ES-I3 (cell line): ENCODE measurements at regions not wholly inside any gene's neighbourhood (a gene's known extent, or its start where the extent isn't known, plus 50 kb on each side); places are given as distances from the start of the nearest gene placed in this dataset.

Experiments used
- H3K36me3 ChIP-seq: 2 replicates; pipeline ENCODE4 v1.6.1; 2013; ENCODE audit warnings: mild to moderate bottlenecking, low read length, control low read depth, moderate library complexity; ENCODE audit not compliant: insufficient read depth
- H3K4me1 ChIP-seq: 2 replicates; pipeline ENCODE4 v1.6.1; 2013; ENCODE audit warnings: mild to moderate bottlenecking, control low read depth, low read length; ENCODE audit not compliant: insufficient read depth
- H3K9ac ChIP-seq: 2 replicates; pipeline ENCODE4 v1.6.1; 2013; ENCODE audit warnings: low read depth, mild to moderate bottlenecking, low read length, moderate library complexity
- H3K9me3 ChIP-seq: 2 replicates; pipeline ENCODE4 v1.6.1; 2013; ENCODE audit warnings: mild to moderate bottlenecking, low read length, moderate library complexity; ENCODE audit not compliant: control insufficient read depth, insufficient read depth

DNA sequence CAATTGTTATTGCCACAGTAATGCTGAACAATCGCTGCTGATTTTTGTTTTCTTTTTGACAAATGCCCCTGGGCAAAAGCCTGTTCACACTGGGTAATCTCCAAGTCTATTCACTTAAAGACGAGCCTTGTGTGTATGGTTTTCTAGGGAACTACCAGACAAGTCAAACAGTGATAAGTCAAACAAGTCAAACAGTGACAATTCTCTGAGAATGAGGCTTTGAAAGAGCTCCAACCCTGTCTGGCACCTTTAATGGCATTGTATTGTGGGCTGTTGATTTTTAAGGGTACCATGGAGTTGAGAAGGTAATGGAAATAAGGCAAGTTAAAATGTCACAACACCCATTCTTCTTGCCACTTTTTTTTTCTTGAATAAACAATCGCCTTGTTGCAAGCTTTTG, 59.4 kb upstream of the TMC3 start:
- Histone ChIP-seq H3K4me1 (peaks cover 3% of the 10 kb centered on the region; the same call in 1 of the 2 replicates), H3K9ac (no peak overlapping the region), H3K36me3 (no peaks in the 10 kb centered on the region), H3K9me3 (no peaks in the 10 kb centered on the region)

DNA sequence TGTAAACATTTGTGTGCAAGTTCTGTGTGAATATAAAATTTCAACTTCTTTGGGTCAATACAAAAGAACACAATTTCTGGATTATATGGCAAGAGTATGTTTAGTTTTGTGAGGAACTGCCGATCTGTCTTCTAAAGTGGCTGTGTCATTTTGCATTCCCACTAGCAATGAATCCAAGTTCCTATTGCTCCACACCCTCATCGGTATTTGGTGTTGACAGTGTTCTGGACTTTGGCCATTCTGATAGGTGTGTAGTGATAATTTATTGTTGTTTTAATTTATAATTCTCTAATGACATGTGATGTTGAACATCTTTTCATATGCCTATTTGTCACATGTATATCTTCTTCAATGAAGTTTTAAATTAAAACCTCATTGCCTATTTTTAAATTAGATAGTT, 58.2 kb upstream of the TMC3 start:
- H3K4me1 ChIP-seq: peaks cover 3% of the 10 kb centered on the region; the same call in 1 of the 2 replicates
- H3K9ac ChIP-seq: no peak overlapping the region
- H3K9me3 ChIP-seq: no peaks in the 10 kb centered on the region
- H3K36me3 ChIP-seq: no peaks in the 10 kb centered on the region

DNA sequence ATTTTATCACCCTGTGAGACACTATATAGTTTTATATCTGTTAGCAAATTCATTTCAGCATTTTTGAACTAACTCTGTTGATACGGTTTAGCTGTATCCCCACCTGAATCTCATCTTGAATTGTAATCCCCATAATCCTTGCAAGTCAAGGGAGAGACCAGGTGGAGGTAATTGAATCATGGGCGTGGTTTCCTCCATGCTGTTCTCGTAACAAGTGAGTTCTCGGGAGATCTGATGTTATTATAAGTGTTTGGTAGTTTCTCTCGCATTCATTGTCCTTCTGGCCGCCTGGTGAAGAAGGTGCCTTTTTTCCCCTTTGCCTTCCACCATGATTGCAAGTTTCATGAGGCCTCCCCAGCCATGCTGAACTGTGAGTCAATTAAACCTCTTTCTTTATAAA, 53.2 kb upstream of the TMC3 start:
- Histone ChIP-seq H3K36me3 (no peaks in the 10 kb centered on the region), H3K9ac (no peak overlapping the region), H3K4me1 (no peaks in the 10 kb centered on the region), H3K9me3 (no peaks in the 10 kb centered on the region)

DNA sequence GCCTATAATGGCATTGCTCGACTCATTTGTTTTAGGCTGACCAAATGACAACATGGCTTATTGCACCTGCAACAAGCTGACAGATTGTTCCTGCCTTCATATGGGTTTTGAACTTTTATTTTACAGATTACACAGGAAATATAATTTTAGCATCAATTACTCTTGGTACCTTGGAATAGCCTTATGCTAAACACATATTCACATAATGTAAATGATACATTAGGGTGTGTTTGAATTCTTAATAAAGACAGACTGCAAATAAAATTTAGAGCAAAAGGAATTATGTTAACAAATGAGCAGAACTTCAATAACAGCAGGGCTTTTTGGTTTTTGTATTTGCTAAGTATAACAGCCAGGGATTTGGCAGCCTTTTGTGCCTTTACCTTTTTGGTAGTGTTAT, 51.9 kb upstream of the TMC3 start:
- H3K9ac ChIP-seq: no peak overlapping the region
- no peaks in the 10 kb centered on the region for H3K36me3 ChIP-seq
- H3K9me3 ChIP-seq: no peaks in the 10 kb centered on the region
- H3K4me1 ChIP-seq: no peaks in the 10 kb centered on the region
